HCT116 (cell line): ENCODE measurements at regions not wholly inside any gene's neighbourhood (a gene's known extent, or its start where the extent isn't known, plus 50 kb on each side); places are given as distances from the start of the nearest gene placed in this dataset.

Experiments used
- ATAC-seq: fragments of 200-7000 bp; cut with Tn5 transposase; 2 replicates; pipeline ENCODE4 v1.9.1; 2020; ENCODE audit warnings: mild to moderate bottlenecking, moderate library complexity
- BruUV-seq: library from RNA; stranded (reverse); fragments of 400-500 nt; replicated peaks from 2 replicates; lab custom pipeline; 2021; lab: Mats Ljungman, UMichigan
- CTCF ChIA-PET: fragments of 300-600 bp; sonication (Branson Sonifier 250); formaldehyde crosslinking; loops from one replicate; lab custom pipeline; 2021; ENCODE audit warnings: antibody characterized with exemption; lab: Charles Lee
- POLR2A ChIA-PET: fragments of 300-600, 350-600 bp; sonication (Branson Sonifier 250); formaldehyde crosslinking; loops from one replicate; lab custom pipeline; 2021; ENCODE audit warnings: antibody characterized with exemption; lab: Charles Lee
- RAD21 ChIA-PET, 2 experiments: fragments of 300-600 bp; sonication (Branson Sonifier 250); formaldehyde crosslinking; loops; one replicate each; lab custom pipeline; 2023; ENCODE audit warnings: low total read pairs in 2 of 2; ENCODE audit not compliant: uncharacterized antibody in 2 of 2, unreplicated experiment in 2 of 2, low non-redundant PET in 1 of 2; lab: Charles Lee
- DNase-seq: peaks from one replicate; pipeline ENCODE4 v3.0.0-alpha.2; 2010; ENCODE audit warnings: low read depth, low spot score
- H2AFZ ChIP-seq: fragments of 200-600 bp; shearing (Covaris generic), sonication (generic); 2 replicates; pipeline ENCODE4 v1.6.1; 2017; ENCODE audit warnings: low read depth, mixed run types, mixed read lengths, antibody characterized with exemption, low read length; ENCODE audit not compliant: poor library complexity, severe bottlenecking
- H3K27ac ChIP-seq: 2 replicates; pipeline ENCODE4 v1.5.1; 2012; ENCODE audit warnings: low read depth, low read length
- H3K27me3 ChIP-seq: fragments of 200-600 bp; sonication (generic); 2 replicates; pipeline ENCODE4 v1.6.1; 2016; ENCODE audit warnings: mixed run types, low read length, mixed read lengths; ENCODE audit not compliant: insufficient read depth
- H3K36me3 ChIP-seq, 2 experiments: fragments of 200-500 bp in 1 of 2; fragments of 200-600 bp in 1 of 2; sonication (Bioruptor generic) in 1 of 2; sonication (generic) in 1 of 2; 2 replicates each; pipeline versions ENCODE4 v1.5.1 to v1.6.1; 2014 to 2016; ENCODE audit warnings: low read length in 2 of 2, inconsistent platforms in 1 of 2, mixed read lengths in 1 of 2, mixed run types in 1 of 2; ENCODE audit not compliant: insufficient read depth in 2 of 2, control insufficient read depth in 1 of 2
- H3K4me1 ChIP-seq, 2 experiments: fragments of 200-600 bp in 1 of 2; sonication (generic) in 1 of 2; 2 replicates each; pipeline versions ENCODE4 v1.5.1 to v1.6.1; 2012 to 2017; ENCODE audit warnings: low read length in 2 of 2, inconsistent platforms in 1 of 2, mild to moderate bottlenecking in 1 of 2, mixed read lengths in 1 of 2, mixed run types in 1 of 2, moderate library complexity in 1 of 2; ENCODE audit not compliant: insufficient read depth in 2 of 2, control insufficient read depth in 1 of 2
- H3K4me2 ChIP-seq: fragments of 200-600 bp; sonication (generic); 2 replicates; pipeline ENCODE4 v1.6.1; 2017; ENCODE audit warnings: mixed run types, low read length, mixed read lengths
- H3K4me3 ChIP-seq, 2 experiments: fragments of 200-600 bp in 1 of 2; sonication (generic) in 1 of 2; replicated peaks in 1 of 2; 2 replicates each; pipeline ENCODE4 v1.5.1; 2011 to 2016; ENCODE audit warnings: low read length in 2 of 2, control low read depth in 1 of 2, low read depth in 1 of 2, mild to moderate bottlenecking in 1 of 2, mixed read lengths in 1 of 2, mixed run types in 1 of 2
- H3K79me2 ChIP-seq: fragments of 200-600 bp; sonication (generic); 2 replicates; pipeline ENCODE4 v1.6.1; 2017; ENCODE audit warnings: mild to moderate bottlenecking, mixed run types, low read length, moderate library complexity, mixed read lengths; ENCODE audit not compliant: insufficient read depth
- H3K9ac ChIP-seq: fragments of 200-600 bp; sonication (generic); 2 replicates; pipeline ENCODE4 v1.6.1; 2016; ENCODE audit warnings: low read length, mixed read lengths
- H3K9me2 ChIP-seq: fragments of 200-600 bp; sonication (generic), shearing (Covaris generic); 2 replicates; pipeline ENCODE4 v1.6.1; 2017; ENCODE audit warnings: mixed run types, mild to moderate bottlenecking, moderate library complexity; ENCODE audit not compliant: insufficient read depth
- H3K9me3 ChIP-seq, 2 experiments: fragments of 200-500 bp in 1 of 2; fragments of 200-600 bp in 1 of 2; sonication (Bioruptor generic) in 1 of 2; sonication (generic) in 1 of 2; 2 replicates each; pipeline ENCODE4 v1.6.1; 2014 to 2017; ENCODE audit warnings: low read length in 2 of 2, mixed read lengths in 2 of 2, inconsistent platforms in 1 of 2, low read depth in 1 of 2, mild to moderate bottlenecking in 1 of 2, mixed run types in 1 of 2, moderate library complexity in 1 of 2; ENCODE audit not compliant: control insufficient read depth in 1 of 2, insufficient read depth in 1 of 2
- H4K20me1 ChIP-seq: fragments of 200-600 bp; sonication (generic), shearing (Covaris generic); 2 replicates; pipeline ENCODE4 v1.6.1; 2017; ENCODE audit warnings: mixed run types, mild to moderate bottlenecking, moderate library complexity; ENCODE audit not compliant: insufficient read depth
- EZH2 ChIP-seq: fragments of 200-600 bp; sonication (generic); IDR thresholded peaks from 2 replicates; pipeline ENCODE4 v1.6.1; 2017; ENCODE audit warnings: antibody characterized with exemption, mixed run types
- EZH2phosphoT487 ChIP-seq: fragments of 200-600 bp; IDR thresholded peaks from 2 replicates; pipeline ENCODE4 v1.6.1; 2018; ENCODE audit warnings: antibody characterized with exemption, borderline replicate concordance
- JUND ChIP-seq: IDR thresholded peaks from 2 replicates; pipeline ENCODE4 v1.6.1; 2012
- TCF7L2 ChIP-seq: IDR thresholded peaks from 2 replicates; pipeline ENCODE4 v1.7.0; 2011; ENCODE audit warnings: borderline replicate concordance, inconsistent platforms; ENCODE audit not compliant: insufficient read depth, insufficient read length; ENCODE audit errors: extremely low read depth
- ZNF274 ChIP-seq: fragments of 200-500 bp; sonication (Bioruptor generic); IDR thresholded peaks from 2 replicates; pipeline ENCODE4 v1.6.1; 2014; ENCODE audit warnings: mild to moderate bottlenecking, low read depth, low read length, inconsistent platforms
- intact Hi-C: fragments of 100-400 bp; cut with micrococcal nuclease; formaldehyde crosslinking; loops from 2 replicates; pipeline ENCODE4 v1.10.0; 2022
- TF ChIP-seq, protein P1 (sequence below), 3 experiments: fragments of 200-600 bp in 1 of 3; sonication (generic) in 1 of 3; IDR thresholded peaks in 2 of 3; conservative IDR thresholded peaks in 1 of 3; 2 replicates each; pipeline ENCODE4 v1.5.1; 2012 to 2017; ENCODE audit warnings: low read depth in 2 of 3, low read length in 2 of 3, antibody characterized with exemption in 1 of 3, borderline replicate concordance in 1 of 3, control low read depth in 1 of 3, mild to moderate bottlenecking in 1 of 3, mixed read lengths in 1 of 3, mixed run types in 1 of 3, moderate library complexity in 1 of 3; ENCODE audit not compliant: insufficient read depth in 1 of 3
- TF ChIP-seq, protein P2 (sequence below): IDR thresholded peaks from 2 replicates; pipeline ENCODE4 v1.6.1; 2012

DNA sequence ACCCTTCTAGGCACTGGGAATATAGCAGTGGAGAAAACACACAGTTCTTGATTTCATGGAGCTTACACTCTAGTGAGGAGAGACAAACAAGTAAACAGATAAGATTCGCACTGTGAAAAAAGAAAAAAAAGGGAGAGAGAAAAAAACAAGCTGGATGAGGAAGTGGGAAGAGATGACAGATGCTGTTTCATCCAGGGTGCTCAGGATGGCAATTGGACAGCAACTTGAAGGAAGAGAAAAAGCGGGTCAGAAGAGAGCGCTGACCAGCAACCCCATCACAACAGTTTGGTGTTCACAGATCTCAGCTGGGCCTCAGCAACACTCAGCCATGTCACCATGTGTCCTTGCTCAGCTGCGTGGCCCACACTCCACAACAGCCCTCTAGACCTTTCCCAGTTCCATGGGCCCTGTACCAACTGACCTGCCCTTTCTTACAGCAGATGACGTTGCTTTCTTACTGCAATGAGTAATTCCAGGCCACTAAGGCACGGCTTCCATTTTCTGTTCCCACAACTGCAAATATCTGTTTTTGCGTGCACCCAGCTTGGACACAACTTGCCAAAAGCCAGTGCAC lies 230.8 kb downstream of the MEX3B start:
- Histone ChIP-seq H4K20me1 (no peaks in the 10 kb centered on the region), H3K79me2 (no peaks in the 10 kb centered on the region), H2AFZ (no peak overlapping the region), H3K4me1 (no peaks in the 10 kb centered on the region), H3K9ac (no peak overlapping the region), H3K4me3 (no peak overlapping the region), H3K9me3 (no peaks in the 10 kb centered on the region), H3K27me3 (peaks cover 20% of the 10 kb centered on the region; the same call in 1 of the 2 replicates), H3K4me2 (no peak overlapping the region), H3K9me2 (no peaks in the 10 kb centered on the region), H3K36me3 (no peaks in the 10 kb centered on the region), H3K27ac (no peak overlapping the region)
- POLR2A ChIA-PET = no interaction called here
- no TSS peak for BruUV-seq
- ATAC-seq (no peak), DNase-seq (no peak)
- TF ChIP-seq TCF7L2 = no peak
- no peak for TF ChIP-seq JUND
- no peak for TF ChIP-seq EZH2
- TF ChIP-seq, protein P1, sequence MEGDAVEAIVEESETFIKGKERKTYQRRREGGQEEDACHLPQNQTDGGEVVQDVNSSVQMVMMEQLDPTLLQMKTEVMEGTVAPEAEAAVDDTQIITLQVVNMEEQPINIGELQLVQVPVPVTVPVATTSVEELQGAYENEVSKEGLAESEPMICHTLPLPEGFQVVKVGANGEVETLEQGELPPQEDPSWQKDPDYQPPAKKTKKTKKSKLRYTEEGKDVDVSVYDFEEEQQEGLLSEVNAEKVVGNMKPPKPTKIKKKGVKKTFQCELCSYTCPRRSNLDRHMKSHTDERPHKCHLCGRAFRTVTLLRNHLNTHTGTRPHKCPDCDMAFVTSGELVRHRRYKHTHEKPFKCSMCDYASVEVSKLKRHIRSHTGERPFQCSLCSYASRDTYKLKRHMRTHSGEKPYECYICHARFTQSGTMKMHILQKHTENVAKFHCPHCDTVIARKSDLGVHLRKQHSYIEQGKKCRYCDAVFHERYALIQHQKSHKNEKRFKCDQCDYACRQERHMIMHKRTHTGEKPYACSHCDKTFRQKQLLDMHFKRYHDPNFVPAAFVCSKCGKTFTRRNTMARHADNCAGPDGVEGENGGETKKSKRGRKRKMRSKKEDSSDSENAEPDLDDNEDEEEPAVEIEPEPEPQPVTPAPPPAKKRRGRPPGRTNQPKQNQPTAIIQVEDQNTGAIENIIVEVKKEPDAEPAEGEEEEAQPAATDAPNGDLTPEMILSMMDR (IDR thresholded peaks at IDR 0.05 in 2 of 3, conservative IDR thresholded peaks at IDR 0.05 in 1 of 3; ENCODE audit: borderline replicate concordance in 1 of 3, insufficient read depth in 1 of 3, low read depth in 2 of 3, low read length in 2 of 3) = no peak
- TF ChIP-seq, protein P2, sequence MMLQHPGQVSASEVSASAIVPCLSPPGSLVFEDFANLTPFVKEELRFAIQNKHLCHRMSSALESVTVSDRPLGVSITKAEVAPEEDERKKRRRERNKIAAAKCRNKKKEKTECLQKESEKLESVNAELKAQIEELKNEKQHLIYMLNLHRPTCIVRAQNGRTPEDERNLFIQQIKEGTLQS = no peak
- TF ChIP-seq EZH2phosphoT487 = no peak
- TF ChIP-seq ZNF274 = no peak
- intact Hi-C loops = no loop called here
- CTCF ChIA-PET = no interaction called here
- RAD21 ChIA-PET = no interaction called here
